HG03354 (cell line): ENCODE measurements at regions not wholly inside any gene's neighbourhood (a gene's known extent, or its start where the extent isn't known, plus 50 kb on each side); places are given as distances from the start of the nearest gene placed in this dataset.
"Not testable (repeated sequence)": the region's sequence is repeated elsewhere in the genome, so short reads cannot be mapped to it uniquely, and the experiment has no call there.

ENCODE experiments used
- ATAC-seq: cut with Tn5 transposase; IDR thresholded peaks from one replicate; pipeline ENCODE4 v1.9.1; 2021; ENCODE audit warnings: mild to moderate bottlenecking; ENCODE audit not compliant: unreplicated experiment, poor library complexity, severe bottlenecking

DNA sequence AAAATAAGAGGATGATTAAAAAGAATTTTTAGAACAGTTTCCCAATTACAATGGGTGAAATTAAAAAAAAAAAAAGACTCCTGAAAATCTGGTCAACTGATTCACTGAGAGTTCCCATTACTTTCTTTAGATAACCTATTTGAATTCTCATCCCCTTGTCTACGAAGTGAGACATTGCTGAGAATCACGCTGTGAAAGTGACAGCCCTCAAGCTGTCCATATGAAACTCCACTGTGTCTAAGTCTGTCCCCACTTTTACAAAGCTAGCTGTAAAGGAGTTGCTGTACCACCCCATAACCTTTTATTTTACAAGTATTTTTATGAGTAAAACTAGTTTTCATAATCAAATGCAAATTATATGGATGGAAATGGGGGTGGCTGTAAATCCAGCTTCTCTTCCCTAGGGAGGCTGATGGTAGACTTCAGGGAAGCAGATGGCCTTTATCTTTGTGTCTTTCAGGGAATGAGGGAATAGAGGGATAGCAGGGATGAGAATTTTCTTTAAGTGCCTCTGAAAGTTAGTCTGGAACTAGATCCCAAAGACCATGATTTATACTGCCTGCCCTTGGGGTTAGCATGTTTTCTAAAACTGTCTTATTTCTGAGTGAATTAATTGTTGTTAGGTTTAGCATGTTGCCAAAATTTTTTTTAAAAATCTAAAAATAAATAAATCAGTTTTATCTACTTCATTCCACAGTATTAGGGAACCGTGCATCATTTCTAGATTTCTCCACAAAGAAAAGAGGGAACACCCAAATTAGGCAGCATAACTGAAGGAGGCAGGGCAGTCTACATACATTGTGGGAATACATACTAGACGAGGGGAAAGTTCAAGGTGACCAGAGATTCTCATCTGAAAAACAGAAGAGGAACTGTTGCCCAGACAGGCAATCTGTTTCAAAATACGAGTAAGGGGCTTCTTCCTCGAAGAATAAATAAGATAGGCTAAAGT, 1219.1 kb downstream of the UQCRFS1 start:
- no peak for ATAC-seq

DNA sequence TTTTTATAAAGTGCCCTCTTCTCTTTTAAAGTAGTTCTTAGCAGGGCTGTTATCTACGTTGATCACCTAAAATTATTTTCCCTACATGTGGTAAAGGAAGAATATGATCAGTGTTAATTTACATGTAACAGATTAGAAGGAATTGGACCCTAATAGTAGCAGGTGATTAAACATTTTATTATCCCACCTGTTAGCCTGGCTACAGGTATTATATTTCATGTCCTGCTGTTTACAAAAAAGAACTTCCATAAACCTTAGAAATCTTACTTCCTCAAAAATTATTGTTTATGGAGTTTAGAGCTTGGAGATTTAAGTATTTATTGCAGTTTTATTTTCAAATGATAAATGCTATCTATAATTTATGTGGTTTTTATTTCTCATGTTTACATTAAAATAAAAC, 1226.7 kb downstream of the UQCRFS1 start:
- ATAC-seq, result no peak

- ATAC-seq, result no peak
These were observed 1237.4 kb downstream of the UQCRFS1 start for GRCh38 chr19:27975419-27976005.

GRCh38 chr19:27974082-27974513, 1238.9 kb downstream of the UQCRFS1 start:
- ATAC-seq, result no peak

DNA sequence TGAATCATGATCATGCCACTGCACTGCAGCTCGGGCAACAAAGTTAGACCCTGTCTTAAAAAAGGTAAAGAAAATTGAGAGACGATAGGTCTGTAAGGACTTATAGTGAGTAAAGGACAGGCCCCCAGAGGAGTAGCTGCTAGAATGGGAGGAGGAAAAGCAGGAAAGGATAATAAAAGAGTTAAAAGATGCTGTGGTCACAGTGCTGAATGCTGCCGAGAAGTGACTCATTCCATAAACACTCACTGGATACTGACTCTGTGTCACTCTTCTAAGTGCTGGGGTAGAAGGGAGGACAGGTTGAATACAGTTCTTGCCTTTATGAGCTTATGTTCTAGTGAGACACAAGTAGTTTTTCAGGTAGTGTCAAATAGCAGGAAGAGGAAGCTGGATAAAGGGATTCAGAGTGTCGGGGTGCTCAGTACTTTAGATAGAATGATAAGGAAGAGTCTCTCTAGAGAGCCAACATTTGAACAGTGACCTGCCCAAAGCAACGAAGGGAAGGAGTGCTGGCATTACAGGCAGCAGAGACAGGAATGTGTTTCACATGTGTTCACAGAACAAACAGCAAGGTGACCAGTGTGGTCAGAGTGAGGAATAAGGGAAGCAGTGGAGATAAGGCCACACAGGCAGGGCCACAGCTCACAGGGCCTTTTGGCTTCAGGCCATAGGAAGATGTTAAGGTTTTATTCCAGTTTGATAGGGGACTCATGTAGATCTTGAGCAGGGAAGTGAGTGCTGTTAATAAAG, 1240.5 kb downstream of the UQCRFS1 start:
- no peak for ATAC-seq

GRCh38 chr19:27971869-27972268, 1241.1 kb downstream of the UQCRFS1 start:
- ATAC-seq, result no peak

- ATAC-seq, result no peak
These were observed 1241.9 kb downstream of the UQCRFS1 start for GRCh38 chr19:27971071-27971470.

DNA sequence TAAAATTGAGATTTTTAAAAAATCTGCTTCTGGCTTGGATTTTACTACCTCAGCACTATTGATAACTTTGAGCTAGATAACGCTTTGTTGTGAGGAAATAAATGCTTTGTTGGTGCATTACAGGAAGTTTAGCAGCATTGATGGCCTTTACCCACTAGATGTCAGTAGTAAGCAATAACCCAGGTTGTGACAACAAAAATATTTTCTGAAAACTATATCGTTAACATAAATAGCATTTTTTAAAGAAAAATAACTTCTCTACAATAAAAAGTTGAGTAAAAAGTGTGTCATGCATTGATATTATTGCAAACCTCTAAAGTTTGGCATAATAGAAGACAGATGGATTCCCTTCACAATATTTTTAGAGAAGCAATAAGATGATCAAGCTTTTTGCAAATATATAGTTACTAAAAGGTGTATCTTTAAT, 1246.5 kb downstream of the UQCRFS1 start:
- no peak for ATAC-seq

DNA sequence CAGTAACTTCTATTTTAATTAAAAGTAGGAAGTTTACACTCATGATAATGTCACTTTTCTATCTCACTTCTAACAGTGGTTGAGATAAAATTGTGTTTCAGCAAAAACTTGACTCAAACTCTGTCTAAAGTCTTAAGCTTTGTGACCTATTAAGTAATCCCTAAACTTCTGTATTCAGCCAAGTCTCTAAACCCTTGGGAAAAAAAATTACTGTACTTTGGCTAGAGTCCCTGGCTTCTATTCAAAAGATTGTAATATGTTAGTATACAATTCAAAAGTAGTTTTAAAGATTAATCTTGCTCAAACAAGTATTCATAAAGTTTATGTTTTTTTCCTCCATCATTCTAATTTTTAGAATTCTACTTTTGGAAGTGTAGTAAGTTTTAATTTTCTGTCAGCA, 1248.8 kb downstream of the UQCRFS1 start:
- ATAC-seq, result no peak

GRCh38 chr19:27962264-27962663, 1250.7 kb downstream of the UQCRFS1 start:
- ATAC-seq, result no peak

DNA sequence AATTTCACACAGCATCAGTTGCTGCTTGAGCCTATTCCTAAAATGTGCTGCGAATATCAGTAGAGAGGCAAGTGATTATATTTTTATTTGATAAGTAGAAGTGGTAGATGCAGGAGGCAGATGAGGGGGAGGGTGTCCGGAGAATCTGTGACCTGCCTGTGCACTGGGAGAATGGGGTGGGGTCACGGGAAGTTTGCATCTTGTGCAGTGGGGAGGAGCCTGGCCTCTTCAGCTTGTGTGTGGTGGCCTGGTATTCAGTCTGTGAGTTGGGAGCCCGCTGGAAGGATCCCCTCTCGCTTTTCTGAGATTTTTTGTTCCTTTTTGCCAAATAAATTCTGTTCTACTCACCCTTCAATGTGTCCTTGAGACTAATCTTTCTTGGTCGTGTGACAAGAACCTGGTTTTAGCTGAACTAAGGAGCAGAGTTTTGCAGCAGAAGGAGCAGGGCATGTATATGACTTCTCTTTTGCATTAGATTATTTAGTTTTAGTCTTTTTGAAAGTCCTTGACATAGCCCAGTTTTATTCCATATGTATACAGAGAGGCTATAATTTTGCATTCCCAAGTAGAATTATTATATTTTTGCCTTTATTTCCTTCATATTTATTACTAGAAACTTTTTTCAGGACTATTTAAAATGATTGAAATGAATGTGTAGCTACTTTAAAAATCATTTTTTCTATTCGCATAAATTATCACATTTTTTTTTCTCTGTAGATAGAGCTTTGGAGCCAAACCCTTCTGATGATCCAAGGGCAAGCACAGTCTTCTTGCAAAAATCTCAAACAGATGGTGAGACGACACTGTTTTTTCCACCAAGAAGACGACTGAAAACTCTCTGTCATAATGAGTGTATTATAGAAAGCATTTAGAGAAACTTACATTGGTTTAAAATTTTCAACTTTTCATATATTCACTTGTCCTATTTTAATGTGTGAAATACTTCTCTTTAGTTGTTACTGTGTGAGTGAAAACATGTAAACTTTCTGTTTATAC, 1257.2 kb downstream of the UQCRFS1 start:
- no peak for ATAC-seq

- ATAC-seq, result not testable (repeated sequence)
These were observed 1270.3 kb downstream of the UQCRFS1 start for GRCh38 chr19:27942607-27943006.

- no peak for ATAC-seq
These were observed 1276.8 kb downstream of the UQCRFS1 start for GRCh38 chr19:27936139-27936538.

DNA sequence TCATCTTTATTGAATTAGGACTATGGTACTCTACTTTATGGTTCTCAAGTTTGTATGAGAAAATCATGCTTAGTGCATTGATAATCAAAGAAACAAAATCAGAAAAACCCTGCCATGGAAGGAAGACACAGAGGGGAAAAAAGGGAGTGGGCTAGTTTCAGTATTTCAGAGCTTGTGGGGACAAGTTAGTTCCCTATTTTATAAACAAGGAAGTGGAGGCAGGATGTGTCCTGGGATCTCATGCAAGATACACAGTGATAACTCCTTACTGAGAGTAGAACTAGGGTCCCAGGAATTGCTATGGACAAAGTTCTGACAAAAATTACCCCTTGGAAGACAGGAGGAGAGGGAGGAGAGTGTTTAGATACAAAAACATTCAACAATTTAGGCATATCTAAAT, 1277.3 kb downstream of the UQCRFS1 start:
- no peak for ATAC-seq

DNA sequence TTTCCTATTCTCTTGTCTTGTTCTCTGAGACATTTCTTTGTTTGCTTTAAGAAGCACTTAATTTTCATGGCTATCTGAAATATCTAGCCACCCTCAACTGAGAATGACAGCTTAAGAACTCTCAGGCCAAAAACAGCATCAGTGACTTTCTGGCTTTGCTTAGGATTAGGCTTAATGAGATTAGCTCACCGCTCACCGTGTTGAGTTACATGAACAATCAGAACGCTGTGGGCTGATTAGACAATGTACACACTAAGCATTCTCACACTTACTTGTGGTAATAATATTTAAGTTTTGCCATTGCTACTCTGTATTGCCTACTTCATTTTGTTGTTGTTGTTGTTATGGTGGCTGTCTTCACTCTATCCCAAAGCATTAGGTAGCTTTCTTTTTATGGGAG, 1283.6 kb downstream of the UQCRFS1 start:
- no peak for ATAC-seq

- no peak for ATAC-seq
These were observed 1287.7 kb downstream of the UQCRFS1 start for GRCh38 chr19:27925202-27925601.

GRCh38 chr19:27922970-27923369, 1290.0 kb downstream of the UQCRFS1 start:
- ATAC-seq, result no peak

GRCh38 chr19:27920774-27921173, 1292.2 kb downstream of the UQCRFS1 start:
- ATAC-seq, result no peak

- ATAC-seq, result no peak
These were observed 1294.1 kb downstream of the UQCRFS1 start for GRCh38 chr19:27918818-27919217.
